PFSK-1 (cell line): ENCODE measurements at regions not wholly inside any gene's neighbourhood (a gene's known extent, or its start where the extent isn't known, plus 50 kb on each side); places are given as distances from the start of the nearest gene placed in this dataset.

Source experiments
- FOXP2 ChIP-seq: optimal IDR thresholded peaks from 2 replicates; pipeline ENCODE3; 2011; ENCODE audit warnings: borderline replicate concordance, control low read depth, inconsistent platforms; ENCODE audit not compliant: insufficient read depth; ENCODE audit errors: extremely low read length, extremely low read depth
- POLR2AphosphoS5 ChIP-seq: IDR thresholded peaks from 2 replicates; pipeline ENCODE4 v1.6.1; 2012; ENCODE audit warnings: low read depth, mild to moderate bottlenecking, control low read depth, low read length, moderate library complexity
- TAF1 ChIP-seq: IDR thresholded peaks from 2 replicates; pipeline ENCODE4 v1.6.1; 2012; ENCODE audit warnings: low read length, control low read depth, borderline replicate concordance; ENCODE audit not compliant: insufficient read depth
- TF ChIP-seq, protein P1 (sequence below), 2 experiments: IDR thresholded peaks; 2 replicates each; pipeline versions ENCODE4 v1.6.1 to v1.8.0; 2011 to 2012; ENCODE audit warnings: low read depth in 2 of 2, low read length in 2 of 2, control low read depth in 1 of 2, inconsistent platforms in 1 of 2, mild to moderate bottlenecking in 1 of 2, moderate library complexity in 1 of 2; ENCODE audit not compliant: insufficient read depth in 1 of 2

DNA sequence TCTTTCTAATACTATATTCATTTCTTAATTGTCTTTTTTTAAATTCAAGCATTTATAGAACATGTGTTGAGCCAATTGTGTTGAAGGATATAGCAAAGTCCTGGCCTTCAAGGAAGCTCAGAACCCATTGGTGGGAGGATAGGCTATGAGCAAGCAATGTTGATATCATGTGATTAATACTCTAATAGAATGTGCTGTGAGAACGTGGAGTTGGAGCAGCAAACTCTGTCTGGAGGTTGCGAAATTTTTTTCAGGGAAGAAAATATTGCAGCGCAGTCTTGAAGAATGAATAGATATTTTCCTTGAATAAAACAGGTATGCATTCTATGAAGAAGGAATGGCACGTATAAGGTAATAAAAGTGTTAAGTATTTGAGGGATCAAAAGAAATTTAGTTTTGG is 229.2 kb upstream of the KCNK2 start:
- no peak for TF ChIP-seq TAF1
- TF ChIP-seq, protein P1, sequence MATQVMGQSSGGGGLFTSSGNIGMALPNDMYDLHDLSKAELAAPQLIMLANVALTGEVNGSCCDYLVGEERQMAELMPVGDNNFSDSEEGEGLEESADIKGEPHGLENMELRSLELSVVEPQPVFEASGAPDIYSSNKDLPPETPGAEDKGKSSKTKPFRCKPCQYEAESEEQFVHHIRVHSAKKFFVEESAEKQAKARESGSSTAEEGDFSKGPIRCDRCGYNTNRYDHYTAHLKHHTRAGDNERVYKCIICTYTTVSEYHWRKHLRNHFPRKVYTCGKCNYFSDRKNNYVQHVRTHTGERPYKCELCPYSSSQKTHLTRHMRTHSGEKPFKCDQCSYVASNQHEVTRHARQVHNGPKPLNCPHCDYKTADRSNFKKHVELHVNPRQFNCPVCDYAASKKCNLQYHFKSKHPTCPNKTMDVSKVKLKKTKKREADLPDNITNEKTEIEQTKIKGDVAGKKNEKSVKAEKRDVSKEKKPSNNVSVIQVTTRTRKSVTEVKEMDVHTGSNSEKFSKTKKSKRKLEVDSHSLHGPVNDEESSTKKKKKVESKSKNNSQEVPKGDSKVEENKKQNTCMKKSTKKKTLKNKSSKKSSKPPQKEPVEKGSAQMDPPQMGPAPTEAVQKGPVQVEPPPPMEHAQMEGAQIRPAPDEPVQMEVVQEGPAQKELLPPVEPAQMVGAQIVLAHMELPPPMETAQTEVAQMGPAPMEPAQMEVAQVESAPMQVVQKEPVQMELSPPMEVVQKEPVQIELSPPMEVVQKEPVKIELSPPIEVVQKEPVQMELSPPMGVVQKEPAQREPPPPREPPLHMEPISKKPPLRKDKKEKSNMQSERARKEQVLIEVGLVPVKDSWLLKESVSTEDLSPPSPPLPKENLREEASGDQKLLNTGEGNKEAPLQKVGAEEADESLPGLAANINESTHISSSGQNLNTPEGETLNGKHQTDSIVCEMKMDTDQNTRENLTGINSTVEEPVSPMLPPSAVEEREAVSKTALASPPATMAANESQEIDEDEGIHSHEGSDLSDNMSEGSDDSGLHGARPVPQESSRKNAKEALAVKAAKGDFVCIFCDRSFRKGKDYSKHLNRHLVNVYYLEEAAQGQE (IDR thresholded peaks at IDR 0.05; ENCODE audit: insufficient read depth in 1 of 2, low read depth in 2 of 2, low read length in 2 of 2): no peak
- no peak for TF ChIP-seq POLR2AphosphoS5
- TF ChIP-seq FOXP2: no peak
